SK-N-SH (cell line): ENCODE measurements at regions not wholly inside any gene's neighbourhood (a gene's known extent, or its start where the extent isn't known, plus 50 kb on each side); places are given as distances from the start of the nearest gene placed in this dataset.

ENCODE experiments used
- CTCF ChIA-PET: fragments of 300-600, 350-600 bp; formaldehyde crosslinking; extraction: SDS; loops from one replicate; lab custom pipeline; 2021; lab: Yijun Ruan, JAX
- POLR2A ChIA-PET: fragments of 350-600 bp; sonication (Branson Sonifier 250); formaldehyde crosslinking; extraction: SDS; loops from one replicate; lab custom pipeline; 2020; ENCODE audit warnings: antibody characterized with exemption, inconsistent platforms; lab: Yijun Ruan, JAX
- DNase-seq: peaks from one replicate; pipeline ENCODE4 v3.0.0; 2012
- H2AFZ ChIP-seq: fragments of 200-600 bp; sonication (generic); 2 replicates; pipeline ENCODE4 v1.8.1; 2016; ENCODE audit warnings: antibody characterized with exemption, mild to moderate bottlenecking, low read depth
- H3F3A ChIP-seq: fragments of 200-600 bp; sonication (generic); replicated peaks from 2 replicates; pipeline ENCODE3; 2016; ENCODE audit warnings: antibody characterized with exemption, mild to moderate bottlenecking; ENCODE audit not compliant: insufficient read depth
- H3K27ac ChIP-seq, 2 experiments: fragments of 200-500 bp in 1 of 2; fragments of 200-600 bp in 1 of 2; sonication (Bioruptor generic) in 1 of 2; sonication (generic), shearing (Covaris generic) in 1 of 2; 2 replicates each; pipeline versions ENCODE4 v1.5.1 to v1.6.1; 2014 to 2016; ENCODE audit warnings: low read depth in 2 of 2, inconsistent platforms in 1 of 2, low read length in 1 of 2, mild to moderate bottlenecking in 1 of 2, mixed read lengths in 1 of 2
- H3K27me3 ChIP-seq: fragments of 200-600 bp; sonication (generic), shearing (Covaris generic); 2 replicates; pipeline ENCODE4 v1.6.1; 2016; ENCODE audit warnings: mixed run types; ENCODE audit not compliant: insufficient read depth
- H3K36me3 ChIP-seq, 2 experiments: fragments of 200-500 bp in 1 of 2; fragments of 200-600 bp in 1 of 2; sonication (Bioruptor generic) in 1 of 2; sonication (generic) in 1 of 2; replicated peaks in 1 of 2; 2 replicates each; pipeline versions ENCODE3 to v1.5.1; 2014 to 2016; ENCODE audit warnings: low read length in 1 of 2, mild to moderate bottlenecking in 1 of 2; ENCODE audit not compliant: insufficient read depth in 2 of 2, control insufficient read depth in 1 of 2
- H3K4me1 ChIP-seq, 2 experiments: fragments of 200-500 bp in 1 of 2; fragments of 200-600 bp in 1 of 2; sonication (Bioruptor generic) in 1 of 2; sonication (generic), shearing (Covaris generic) in 1 of 2; 2 replicates each; pipeline versions ENCODE4 v1.5.1 to v1.6.1; 2014 to 2016; ENCODE audit warnings: low read depth in 1 of 2, low read length in 1 of 2, mixed run types in 1 of 2; ENCODE audit not compliant: insufficient read depth in 2 of 2, control insufficient read depth in 1 of 2
- H3K4me2 ChIP-seq: fragments of 200-600 bp; sonication (generic), shearing (Covaris generic); 2 replicates; pipeline ENCODE4 v1.6.1; 2017; ENCODE audit warnings: mixed run types
- H3K4me3 ChIP-seq, 2 experiments: fragments of 200-500 bp in 1 of 2; fragments of 200-600 bp in 1 of 2; sonication (Bioruptor generic) in 1 of 2; sonication (generic), shearing (Covaris generic) in 1 of 2; 2 replicates each; pipeline versions ENCODE4 v1.5.1 to v1.8.1; 2014 to 2016; ENCODE audit warnings: low read depth in 2 of 2, inconsistent platforms in 1 of 2, low read length in 1 of 2, mild to moderate bottlenecking in 1 of 2, mixed read lengths in 1 of 2, moderate library complexity in 1 of 2
- H3K79me2 ChIP-seq: fragments of 200-600 bp; sonication (generic); 2 replicates; pipeline ENCODE4 v1.8.1; 2017; ENCODE audit warnings: mild to moderate bottlenecking; ENCODE audit not compliant: insufficient read depth
- H3K9ac ChIP-seq: fragments of 200-600 bp; sonication (generic); 2 replicates; pipeline ENCODE4 v1.6.1; 2017; ENCODE audit warnings: mixed run types
- H3K9me2 ChIP-seq: fragments of 200-600 bp; sonication (generic); 2 replicates; pipeline ENCODE4 v1.6.1; 2017; ENCODE audit warnings: mixed run types
- H3K9me3 ChIP-seq: fragments of 200-600 bp; sonication (generic); 2 replicates; pipeline ENCODE4 v1.6.1; 2017; ENCODE audit warnings: mixed run types, mild to moderate bottlenecking, moderate library complexity
- H4K20me1 ChIP-seq: fragments of 200-600 bp; sonication (generic); 2 replicates; pipeline ENCODE4 v1.6.1; 2017; ENCODE audit warnings: mild to moderate bottlenecking, mixed run types; ENCODE audit not compliant: insufficient read depth
- CHD2 ChIP-seq: fragments of 150-350 bp; IDR thresholded peaks from 2 replicates; pipeline ENCODE4 v1.6.1; 2018; ENCODE audit warnings: low read length; ENCODE audit not compliant: partially characterized antibody
- CTCF ChIP-seq: fragments of 200-600 bp; sonication (generic); IDR thresholded peaks from 2 replicates; pipeline ENCODE4 v1.6.1; 2017; ENCODE audit warnings: antibody characterized with exemption, mild to moderate bottlenecking, moderate library complexity
- ELF1 ChIP-seq: IDR thresholded peaks from 2 replicates; pipeline ENCODE4 v1.4.0; 2012
- EZH2phosphoT487 ChIP-seq: fragments of 200-600 bp; sonication (generic); IDR thresholded peaks from 2 replicates; pipeline ENCODE4 v1.6.1; 2017; ENCODE audit warnings: low read depth, mixed run types, mild to moderate bottlenecking, antibody characterized with exemption, moderate library complexity, borderline replicate concordance
- FOSL2 ChIP-seq: IDR thresholded peaks from 2 replicates; pipeline ENCODE4 v1.4.0; 2012; ENCODE audit warnings: low read depth, mild to moderate bottlenecking, moderate library complexity, borderline replicate concordance
- FOXJ3 ChIP-seq: sonication (generic); formaldehyde crosslinking; IDR thresholded peaks from 2 replicates; pipeline ENCODE4 v1.5.1; 2020; ENCODE audit warnings: mild to moderate bottlenecking, missing genetic modification reagents
- GABPA ChIP-seq: IDR thresholded peaks from 2 replicates; pipeline ENCODE4 v1.4.0; 2012; ENCODE audit warnings: low read depth, mild to moderate bottlenecking
- GATA2 ChIP-seq: sonication (generic); formaldehyde crosslinking; IDR thresholded peaks from 2 replicates; pipeline ENCODE4 v1.5.0; 2020; ENCODE audit warnings: mild to moderate bottlenecking, missing genetic modification reagents
- IRF3 ChIP-seq: fragments of 150-350 bp; IDR thresholded peaks from 2 replicates; pipeline ENCODE4 v1.6.1; 2016; ENCODE audit warnings: mild to moderate bottlenecking, low read depth, low read length
- JUND ChIP-seq: IDR thresholded peaks from 2 replicates; pipeline ENCODE4 v1.4.0; 2012
- NFIC ChIP-seq: IDR thresholded peaks from 2 replicates; pipeline ENCODE4 v1.4.0; 2012; ENCODE audit warnings: borderline replicate concordance
- POLR2AphosphoS5 ChIP-seq: IDR thresholded peaks from 2 replicates; pipeline ENCODE4 v1.6.1; 2012; ENCODE audit warnings: low read depth, low read length
- RAD21 ChIP-seq: IDR thresholded peaks from 2 replicates; pipeline ENCODE4 v1.6.1; 2012; ENCODE audit warnings: mild to moderate bottlenecking, low read length
- RCOR1 ChIP-seq: fragments of 150-350 bp; IDR thresholded peaks from 2 replicates; pipeline ENCODE4 v1.6.1; 2017; ENCODE audit warnings: antibody characterized with exemption, low read length
- REST ChIP-seq: IDR thresholded peaks from 2 replicates; pipeline ENCODE4 v1.6.1; 2012; ENCODE audit warnings: mild to moderate bottlenecking, low read depth, low read length, moderate library complexity
- RFX5 ChIP-seq: IDR thresholded peaks from 2 replicates; pipeline ENCODE4 v1.6.1; 2012; ENCODE audit warnings: mild to moderate bottlenecking, improper control_type of control experiment, low read length
- RXRA ChIP-seq: IDR thresholded peaks from 2 replicates; pipeline ENCODE4 v1.4.0; 2012; ENCODE audit warnings: low read depth, mild to moderate bottlenecking, borderline replicate concordance
- SIN3A ChIP-seq: IDR thresholded peaks from 2 replicates; pipeline ENCODE4 v1.6.1; 2012; ENCODE audit warnings: low read depth, mild to moderate bottlenecking, low read length, moderate library complexity, borderline replicate concordance
- SMC3 ChIP-seq: IDR thresholded peaks from 2 replicates; pipeline ENCODE4 v1.6.1; 2012; ENCODE audit warnings: low read depth, low read length, improper control_type of control experiment
- TCF12 ChIP-seq: IDR thresholded peaks from 2 replicates; pipeline ENCODE4 v1.4.0; 2012
- YY1 ChIP-seq: IDR thresholded peaks from 2 replicates; pipeline ENCODE4 v1.4.0; 2012; ENCODE audit warnings: low read depth, mild to moderate bottlenecking
- ZBTB33 ChIP-seq: IDR thresholded peaks from 2 replicates; pipeline ENCODE4 v1.4.0; 2012; ENCODE audit warnings: low read depth, borderline replicate concordance
- WGBS: methylation state at CpG from one replicate; pipeline ENCODE4 v1.1.6; 2017; ENCODE audit warnings: low lambda C conversion rate; 5-methylcytosine and 5-hydroxymethylcytosine counted together
- TF ChIP-seq, protein P1 (sequence below): fragments of 150-350 bp; IDR thresholded peaks from 2 replicates; pipeline ENCODE4 v1.6.1; 2017; ENCODE audit warnings: antibody characterized with exemption, low read length, low read depth, borderline replicate concordance

DNA sequence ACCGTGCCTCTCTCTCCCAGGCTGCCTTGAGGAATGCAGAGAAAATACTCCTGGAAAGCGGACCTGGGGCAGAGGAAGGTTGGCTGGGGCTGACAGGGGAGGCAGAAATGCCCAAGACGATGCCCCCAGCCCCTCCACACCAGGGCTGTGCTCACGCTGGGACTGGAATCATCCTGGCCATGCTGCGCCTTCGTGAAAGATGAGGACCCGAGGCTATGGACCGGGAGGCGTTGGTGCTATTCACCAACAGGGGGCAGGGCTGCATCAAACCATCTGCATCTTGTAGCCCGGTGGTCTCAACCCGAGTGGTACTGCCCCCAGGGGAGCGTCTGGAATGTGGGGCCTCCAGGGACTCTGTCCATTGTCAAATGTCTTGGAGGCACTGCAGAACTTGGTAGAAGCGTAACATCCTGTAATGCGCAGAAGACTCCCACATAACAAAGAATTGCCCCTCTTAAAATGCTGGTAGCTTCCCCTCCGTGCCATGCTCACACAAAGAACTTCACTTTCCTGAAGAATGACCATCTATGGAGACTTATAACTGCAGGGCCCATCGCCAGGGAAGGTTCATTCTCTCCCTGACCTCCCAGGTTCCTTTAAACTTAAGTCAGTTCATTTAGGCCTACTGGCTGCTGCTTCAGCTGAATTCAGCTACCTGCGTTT, 251.2 kb downstream of the RRAGC start:
- POLR2A ChIA-PET: no interaction called here

More for the DNA sequence above, 251.2 kb downstream of the RRAGC start:
- H3K4me2 ChIP-seq: no peak overlapping the region
- H4K20me1 ChIP-seq: no peaks in the 10 kb centered on the region
- H3K9ac ChIP-seq: no peak overlapping the region
- no peaks in the 10 kb centered on the region for H3K79me2 ChIP-seq
- 35% methylated on average over 9 of the region's 17 CpGs for WGBS
- no peaks in the 10 kb centered on the region for H3K9me3 ChIP-seq
- no peaks in the 10 kb centered on the region for H3K36me3 ChIP-seq
- no peak overlapping the region for H2AFZ ChIP-seq
- H3K4me1 ChIP-seq: no peaks in the 10 kb centered on the region; a peak in 1 of 4 replicates
- H3F3A ChIP-seq: no peaks in the 10 kb centered on the region
- TF ChIP-seq POLR2AphosphoS5 (no peak), EZH2phosphoT487 (no peak), TCF12 (no peak), GABPA (no peak), FOSL2 (no peak), CTCF (peak; percentile 46), CHD2 (no peak), NFIC (no peak), REST (no peak), SIN3A (no peak), YY1 (no peak), RCOR1 (no peak), ZBTB33 (no peak), SMC3 (peak; percentile 19), RFX5 (no peak), IRF3 (no peak), ELF1 (no peak), GATA2 (no peak), FOXJ3 (CRISPR knock-in tag) (no peak), RAD21 (peak; percentile 31; the same call in 1 of the 2 replicates), RXRA (no peak), JUND (no peak)
- TF ChIP-seq, protein P1, sequence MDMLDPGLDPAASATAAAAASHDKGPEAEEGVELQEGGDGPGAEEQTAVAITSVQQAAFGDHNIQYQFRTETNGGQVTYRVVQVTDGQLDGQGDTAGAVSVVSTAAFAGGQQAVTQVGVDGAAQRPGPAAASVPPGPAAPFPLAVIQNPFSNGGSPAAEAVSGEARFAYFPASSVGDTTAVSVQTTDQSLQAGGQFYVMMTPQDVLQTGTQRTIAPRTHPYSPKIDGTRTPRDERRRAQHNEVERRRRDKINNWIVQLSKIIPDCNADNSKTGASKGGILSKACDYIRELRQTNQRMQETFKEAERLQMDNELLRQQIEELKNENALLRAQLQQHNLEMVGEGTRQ: no peak
- no peaks in the 10 kb centered on the region for H3K27me3 ChIP-seq
- peak; percentile 61 for DNase-seq
- CTCF ChIA-PET: interaction anchor here (0.7 to 1.4 kb wide), 4 partner anchors 13 to 227 kb away, joined by 3 to 6 read pairs (median 4); no protein-coding TSS in a partner anchor
- no peak overlapping the region for H3K27ac ChIP-seq
- H3K9me2 ChIP-seq: no peaks in the 10 kb centered on the region
- H3K4me3 ChIP-seq: no peak overlapping the region; a peak in 1 of 4 replicates
